ENCODE measurements at regions not wholly inside any gene's neighbourhood (a gene's known extent, or its start where the extent isn't known, plus 50 kb on each side); places are given as distances from the start of the nearest gene placed in this dataset.
"Not testable (repeated sequence)": the region's sequence is repeated elsewhere in the genome, so short reads cannot be mapped to it uniquely, and the experiment has no call there.

- H3K27me3 Mint-ChIP-seq; H3K36me3 ChIP-seq (ENCODE audit: control insufficient read depth in 2 of 2, extremely low read depth in 1 of 2, insufficient read depth in 1 of 2, low read length in 1 of 2); H3K27me3 ChIP-seq (replicated peaks in 1 of 2; ENCODE audit: control insufficient read depth in 2 of 2, extremely low read depth in 1 of 2, insufficient read depth in 2 of 2, low read length in 1 of 2); CTCF ChIA-PET; H3K4me3 ChIP-seq (ENCODE audit: control insufficient read depth in 1 of 2, extremely low read depth in 1 of 2, low read length in 1 of 2); H3K9me3 ChIP-seq; H3K4me1 Mint-ChIP-seq; H3K27ac Mint-ChIP-seq; DNase-seq; H3K4me3 Mint-ChIP-seq; ATAC-seq (replicated peaks in 1 of 4); POLR2A ChIA-PET; H3K9me3 Mint-ChIP-seq; H3K4me1 ChIP-seq (ENCODE audit: control insufficient read depth in 1 of 2, extremely low read depth in 1 of 2, insufficient read depth in 2 of 2, low read length in 2 of 2); H3K36me3 Mint-ChIP-seq; H3K27ac ChIP-seq (ENCODE audit: low read length): not testable (repeated sequence)
- no CpG with 5 or more reads among the region's 5 CpGs for WGBS (ENCODE audit: insufficient coverage)
Measured at GRCh38 chr16:29330623-29331022, 75.9 kb downstream of the NPIPB11 start.

GRCh38 chr16:29328528-29328927 is 78.0 kb downstream of the NPIPB11 start:
- H3K9me3 Mint-ChIP-seq; H3K27me3 ChIP-seq (replicated peaks in 1 of 2; ENCODE audit: control insufficient read depth in 2 of 2, extremely low read depth in 1 of 2, insufficient read depth in 2 of 2, low read length in 1 of 2); H3K4me1 Mint-ChIP-seq; H3K4me3 ChIP-seq (ENCODE audit: control insufficient read depth in 1 of 2, extremely low read depth in 1 of 2, low read length in 1 of 2); H3K36me3 Mint-ChIP-seq; H3K36me3 ChIP-seq (ENCODE audit: control insufficient read depth in 2 of 2, extremely low read depth in 1 of 2, insufficient read depth in 1 of 2, low read length in 1 of 2); H3K27ac ChIP-seq (ENCODE audit: low read length); POLR2A ChIA-PET; H3K4me3 Mint-ChIP-seq; H3K9me3 ChIP-seq; CTCF ChIA-PET; DNase-seq; H3K27ac Mint-ChIP-seq; H3K4me1 ChIP-seq (ENCODE audit: control insufficient read depth in 1 of 2, extremely low read depth in 1 of 2, insufficient read depth in 2 of 2, low read length in 2 of 2); H3K27me3 Mint-ChIP-seq; ATAC-seq (replicated peaks in 1 of 4): not testable (repeated sequence)
- WGBS (ENCODE audit: insufficient coverage): 81% methylated on average over 9 of the region's 11 CpGs

GRCh38 chr16:29327631-29328408 is 78.7 kb downstream of the NPIPB11 start:
- H3K4me1 ChIP-seq (ENCODE audit: control insufficient read depth in 1 of 2, extremely low read depth in 1 of 2, insufficient read depth in 2 of 2, low read length in 2 of 2); H3K27ac ChIP-seq (ENCODE audit: low read length); H3K27me3 ChIP-seq (replicated peaks in 1 of 2; ENCODE audit: control insufficient read depth in 2 of 2, extremely low read depth in 1 of 2, insufficient read depth in 2 of 2, low read length in 1 of 2); H3K4me3 Mint-ChIP-seq; H3K36me3 ChIP-seq (ENCODE audit: control insufficient read depth in 2 of 2, extremely low read depth in 1 of 2, insufficient read depth in 1 of 2, low read length in 1 of 2); CTCF ChIA-PET; ATAC-seq (replicated peaks in 1 of 4); H3K4me3 ChIP-seq (ENCODE audit: control insufficient read depth in 1 of 2, extremely low read depth in 1 of 2, low read length in 1 of 2); DNase-seq; H3K36me3 Mint-ChIP-seq; H3K9me3 Mint-ChIP-seq; H3K27me3 Mint-ChIP-seq; H3K27ac Mint-ChIP-seq; H3K4me1 Mint-ChIP-seq; POLR2A ChIA-PET; H3K9me3 ChIP-seq: not testable (repeated sequence)
- 81% methylated on average over 2 of the region's 12 CpGs for WGBS (ENCODE audit: insufficient coverage)

- H3K27me3 Mint-ChIP-seq; H3K4me1 Mint-ChIP-seq; H3K27ac ChIP-seq (ENCODE audit: low read length); DNase-seq; H3K4me1 ChIP-seq (ENCODE audit: control insufficient read depth in 1 of 2, extremely low read depth in 1 of 2, insufficient read depth in 2 of 2, low read length in 2 of 2); H3K9me3 ChIP-seq; H3K36me3 Mint-ChIP-seq; H3K27me3 ChIP-seq (replicated peaks in 1 of 2; ENCODE audit: control insufficient read depth in 2 of 2, extremely low read depth in 1 of 2, insufficient read depth in 2 of 2, low read length in 1 of 2); H3K9me3 Mint-ChIP-seq; H3K4me3 ChIP-seq (ENCODE audit: control insufficient read depth in 1 of 2, extremely low read depth in 1 of 2, low read length in 1 of 2); H3K4me3 Mint-ChIP-seq; ATAC-seq (replicated peaks in 1 of 4); H3K27ac Mint-ChIP-seq; CTCF ChIA-PET; POLR2A ChIA-PET; H3K36me3 ChIP-seq (ENCODE audit: control insufficient read depth in 2 of 2, extremely low read depth in 1 of 2, insufficient read depth in 1 of 2, low read length in 1 of 2): not testable (repeated sequence)
- WGBS (ENCODE audit: insufficient coverage): no CpG with 5 or more reads among the region's 34 CpGs
Measured at GRCh38 chr16:29326164-29327125, 80.1 kb downstream of the NPIPB11 start.

GRCh38 chr16:29323725-29324124 is 82.8 kb downstream of the NPIPB11 start:
- POLR2A ChIA-PET: interaction anchor here in 1 of 2 donors (0.5 kb wide), 1 partner anchor 407 kb away, joined by 4 read pairs; no protein-coding TSS in a partner anchor
- CTCF ChIA-PET: interaction anchor here in 1 of 2 donors (0.6 kb wide), 1 partner anchor 83 kb away, joined by 5 read pairs; no protein-coding TSS in a partner anchor
- not testable (repeated sequence) for H3K9me3 ChIP-seq; H3K27me3 ChIP-seq (replicated peaks in 1 of 2; ENCODE audit: control insufficient read depth in 2 of 2, extremely low read depth in 1 of 2, insufficient read depth in 2 of 2, low read length in 1 of 2); H3K4me1 Mint-ChIP-seq; H3K4me3 Mint-ChIP-seq; H3K27me3 Mint-ChIP-seq; DNase-seq; H3K4me1 ChIP-seq (ENCODE audit: control insufficient read depth in 1 of 2, extremely low read depth in 1 of 2, insufficient read depth in 2 of 2, low read length in 2 of 2); H3K36me3 ChIP-seq (ENCODE audit: control insufficient read depth in 2 of 2, extremely low read depth in 1 of 2, insufficient read depth in 1 of 2, low read length in 1 of 2); H3K36me3 Mint-ChIP-seq; H3K27ac ChIP-seq (ENCODE audit: low read length); H3K9me3 Mint-ChIP-seq; H3K4me3 ChIP-seq (ENCODE audit: control insufficient read depth in 1 of 2, extremely low read depth in 1 of 2, low read length in 1 of 2)
- 77% methylated on average over 6 of the region's 6 CpGs for WGBS (ENCODE audit: insufficient coverage)
- ATAC-seq (replicated peaks in 1 of 4): peak in 1 of 4 experiments; percentile 47
- peak overlapping the region; percentile 4 to 36 for H3K27ac Mint-ChIP-seq

GRCh38 chr16:29321585-29321984 is 84.9 kb downstream of the NPIPB11 start:
- Mint-ChIP-seq H3K4me1 (peaks cover 7 to 12% (median 12%) of the 10 kb centered on the region in 3 donors), H3K36me3 (no peaks in the 10 kb centered on the region), H3K9me3 (no peaks in the 10 kb centered on the region), H3K27ac (no peak overlapping the region), H3K27me3 (no peaks in the 10 kb centered on the region), H3K4me3 (no peak overlapping the region)
- Histone ChIP-seq H3K27me3 (replicated peaks in 1 of 2; ENCODE audit: control insufficient read depth in 2 of 2, extremely low read depth in 1 of 2, insufficient read depth in 2 of 2, low read length in 1 of 2) (no peaks in the 10 kb centered on the region), H3K36me3 (ENCODE audit: control insufficient read depth in 2 of 2, extremely low read depth in 1 of 2, insufficient read depth in 1 of 2, low read length in 1 of 2) (no peaks in the 10 kb centered on the region), H3K9me3 (no peaks in the 10 kb centered on the region), H3K4me3 (ENCODE audit: control insufficient read depth in 1 of 2, extremely low read depth in 1 of 2, low read length in 1 of 2) (no peak overlapping the region), H3K4me1 (ENCODE audit: control insufficient read depth in 1 of 2, extremely low read depth in 1 of 2, insufficient read depth in 2 of 2, low read length in 2 of 2) (peaks cover 0 to 3% of the 10 kb centered on the region in 2 experiments), H3K27ac (ENCODE audit: low read length) (no peak overlapping the region)
- POLR2A ChIA-PET: no interaction called here
- ATAC-seq (replicated peaks in 1 of 4) (no peak), DNase-seq (no peak)
- 90% methylated on average over 4 of the region's 9 CpGs for WGBS (ENCODE audit: insufficient coverage)
- CTCF ChIA-PET: no interaction called here

Data from T-cell (primary cell).